AML-193 (cell line): ENCODE measurements at regions not wholly inside any gene's neighbourhood (a gene's known extent, or its start where the extent isn't known, plus 50 kb on each side); places are given as distances from the start of the nearest gene placed in this dataset.

Source experiments
- DNase-seq, 2 experiments: peaks; one replicate each; lab custom pipeline; 2025; lab: John Stamatoyannopoulos, UW

- no peak for DNase-seq
These were observed 724.0 kb downstream of the IRX1 start for GRCh38 chr5:4319478-4320128.

- DNase-seq = no peak
These were observed 734.7 kb downstream of the IRX1 start for GRCh38 chr5:4330327-4330726.

- DNase-seq = no peak
These were observed 739.4 kb downstream of the IRX1 start for GRCh38 chr5:4335078-4335477.

- no peak for DNase-seq
These were observed 741.9 kb downstream of the IRX1 start for GRCh38 chr5:4337519-4337918.

GRCh38 chr5:4339949-4340348 lies 744.3 kb downstream of the IRX1 start:
- no peak for DNase-seq

- DNase-seq = no peak
These were observed 750.2 kb downstream of the IRX1 start for GRCh38 chr5:4345850-4346249.

GRCh38 chr5:4348423-4348822 lies 752.8 kb downstream of the IRX1 start:
- DNase-seq = no peak

- no peak for DNase-seq
These were observed 753.3 kb downstream of the IRX1 start for GRCh38 chr5:4348919-4349318.

- DNase-seq = no peak
These were observed 760.6 kb downstream of the IRX1 start for GRCh38 chr5:4356201-4356600.

- no peak for DNase-seq
These were observed 764.2 kb downstream of the IRX1 start for GRCh38 chr5:4359847-4360246.

- no peak for DNase-seq
These were observed 766.1 kb downstream of the IRX1 start for GRCh38 chr5:4361753-4362152.

- no peak for DNase-seq
These were observed 766.8 kb downstream of the IRX1 start for GRCh38 chr5:4362411-4362810.

GRCh38 chr5:4363045-4363444 lies 767.4 kb downstream of the IRX1 start:
- no peak for DNase-seq

- no peak for DNase-seq
These were observed 771.0 kb downstream of the IRX1 start for GRCh38 chr5:4366628-4367027.

GRCh38 chr5:4370218-4370617 lies 769.9 kb upstream of the ADAMTS16 start:
- DNase-seq = no peak

- no peak for DNase-seq
These were observed 767.6 kb upstream of the ADAMTS16 start for GRCh38 chr5:4372481-4372880.

- DNase-seq = no peak
These were observed 766.9 kb upstream of the ADAMTS16 start for GRCh38 chr5:4373051-4373820.

GRCh38 chr5:4374866-4375265 lies 765.3 kb upstream of the ADAMTS16 start:
- DNase-seq = no peak

GRCh38 chr5:4375640-4376039 lies 764.5 kb upstream of the ADAMTS16 start:
- DNase-seq = no peak

GRCh38 chr5:4383102-4383501 lies 757.0 kb upstream of the ADAMTS16 start:
- DNase-seq = no peak

GRCh38 chr5:4383518-4384198 lies 756.5 kb upstream of the ADAMTS16 start:
- DNase-seq = no peak

- no peak for DNase-seq
These were observed 755.5 kb upstream of the ADAMTS16 start for GRCh38 chr5:4384649-4385048.

GRCh38 chr5:4386152-4386551 lies 754.0 kb upstream of the ADAMTS16 start:
- DNase-seq = no peak
